ENCODE measurements at regions not wholly inside any gene's neighbourhood (a gene's known extent, or its start where the extent isn't known, plus 50 kb on each side); places are given as distances from the start of the nearest gene placed in this dataset.

- DNase-seq (ENCODE audit: low read depth) = no peak
Observed at GRCh38 chr7:123259759-123260158, 60.0 kb upstream of the SLC13A1 start.

Measured in fibroblast of the conjunctiva (primary cell).